HG03442 (cell line): ENCODE measurements at regions not wholly inside any gene's neighbourhood (a gene's known extent, or its start where the extent isn't known, plus 50 kb on each side); places are given as distances from the start of the nearest gene placed in this dataset.
"Not testable (repeated sequence)": the region's sequence is repeated elsewhere in the genome, so short reads cannot be mapped to it uniquely, and the experiment has no call there.

ENCODE experiments used
- ATAC-seq: cut with Tn5 transposase; IDR thresholded peaks from one replicate; pipeline ENCODE4 v1.9.1; 2021; ENCODE audit warnings: mild to moderate bottlenecking, moderate library complexity; ENCODE audit not compliant: unreplicated experiment

DNA sequence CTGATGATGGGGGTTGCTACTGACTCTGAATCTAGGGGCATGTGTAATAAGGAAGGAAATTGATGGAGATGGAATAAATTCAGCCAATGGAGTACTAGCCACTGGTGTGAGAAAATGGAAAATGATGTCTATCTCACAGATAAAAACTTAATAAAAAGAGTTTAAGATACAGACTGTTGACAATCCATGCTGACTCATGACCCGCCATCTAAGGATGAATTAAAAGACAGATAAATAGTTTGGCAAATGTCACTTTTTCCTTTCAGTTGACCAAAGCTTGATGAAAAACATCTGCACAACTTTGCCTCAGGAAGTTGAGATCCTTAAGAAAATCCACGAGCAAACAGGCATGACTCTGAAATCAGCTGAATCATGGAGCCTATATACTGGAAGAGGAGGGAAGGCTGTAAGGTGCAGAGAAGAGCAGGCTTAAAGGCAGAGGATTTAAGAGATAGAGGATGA lies 82.6 kb upstream of the BMP5 start:
- no peak for ATAC-seq

DNA sequence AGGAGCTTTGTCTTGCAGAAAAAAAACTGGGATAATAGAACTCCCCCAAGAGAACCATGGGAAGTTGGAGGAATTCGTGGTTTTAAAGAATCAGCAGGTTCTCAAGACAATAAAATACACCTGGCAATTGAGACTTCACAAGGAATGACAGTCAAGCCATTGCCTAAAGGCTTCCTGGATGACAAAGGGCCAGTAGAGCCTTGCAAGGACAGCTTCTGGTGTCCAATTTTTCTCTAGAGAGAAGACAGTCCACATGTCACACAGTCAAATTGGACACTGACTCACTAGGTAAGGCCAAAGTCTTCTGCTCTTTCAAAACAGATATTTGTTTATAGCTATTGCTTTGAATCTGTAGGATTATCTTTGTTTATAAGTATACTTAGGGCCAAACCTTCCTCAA lies 80.3 kb upstream of the BMP5 start:
- no peak for ATAC-seq

DNA sequence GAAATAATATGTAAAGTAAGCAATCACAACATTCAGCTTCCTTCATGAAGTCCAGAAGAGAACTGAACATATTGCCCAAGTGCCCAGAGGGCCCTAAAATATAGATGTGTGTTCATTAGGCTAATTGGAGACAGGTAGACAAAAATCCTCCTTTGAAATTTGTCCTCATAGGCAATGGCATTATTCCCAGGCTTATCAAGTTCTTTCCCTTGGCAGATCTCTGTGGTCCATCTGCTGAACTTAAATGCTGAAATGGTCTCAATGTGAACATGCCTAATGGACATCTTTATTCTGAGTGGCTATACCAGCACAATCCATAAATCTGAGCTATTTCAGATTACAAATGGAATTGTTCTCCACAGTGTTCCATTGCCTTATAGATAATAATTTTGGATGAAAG lies 79.0 kb upstream of the BMP5 start:
- ATAC-seq, result no peak

GRCh38 chr6:55953335-55953734 lies 77.9 kb upstream of the BMP5 start:
- ATAC-seq, result no peak

- no peak for ATAC-seq
Observed at GRCh38 chr6:55950071-55950814, 74.9 kb upstream of the BMP5 start.

- no peak for ATAC-seq
Observed at GRCh38 chr6:55943329-55943728, 67.9 kb upstream of the BMP5 start.

GRCh38 chr6:55941702-55942101 lies 66.3 kb upstream of the BMP5 start:
- no peak for ATAC-seq

DNA sequence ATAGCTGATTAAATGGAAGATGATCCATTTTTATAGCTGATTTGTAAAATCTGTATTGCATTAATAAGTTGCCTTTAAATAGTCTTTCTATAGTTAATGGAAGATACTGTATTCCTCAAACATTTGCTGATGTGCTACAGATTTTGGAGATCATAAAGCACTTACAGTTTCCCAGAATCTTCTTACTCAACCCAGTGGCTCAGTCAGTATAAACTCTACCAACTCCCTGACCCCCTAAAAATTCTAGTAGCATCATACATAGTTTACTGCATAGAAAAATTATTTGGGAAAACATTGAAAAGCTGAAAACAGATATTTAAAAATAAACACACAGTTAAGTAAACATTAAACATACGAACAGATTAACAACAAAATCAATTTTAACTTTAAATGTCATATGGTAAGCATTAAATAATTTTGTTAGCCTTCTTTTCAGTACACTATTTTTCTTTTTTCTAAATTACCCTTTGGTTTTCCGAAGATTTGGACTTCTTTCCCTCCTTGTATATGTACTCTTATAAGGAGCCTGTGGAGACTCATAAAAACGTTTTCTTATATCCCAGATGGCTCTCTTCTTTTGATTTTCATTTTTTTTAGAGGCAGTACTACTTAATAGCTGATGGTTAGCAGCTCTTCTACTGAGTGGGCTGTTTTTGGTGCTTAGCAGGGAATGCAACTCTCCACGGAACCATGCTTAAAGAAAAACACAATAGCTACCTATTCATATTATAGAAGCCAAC lies 62.7 kb upstream of the BMP5 start:
- no peak for ATAC-seq

- ATAC-seq, result no peak
Observed at GRCh38 chr6:55937261-55937947, 62.0 kb upstream of the BMP5 start.

- ATAC-seq, result no peak
Observed at GRCh38 chr6:55931101-55931500, 55.7 kb upstream of the BMP5 start.

DNA sequence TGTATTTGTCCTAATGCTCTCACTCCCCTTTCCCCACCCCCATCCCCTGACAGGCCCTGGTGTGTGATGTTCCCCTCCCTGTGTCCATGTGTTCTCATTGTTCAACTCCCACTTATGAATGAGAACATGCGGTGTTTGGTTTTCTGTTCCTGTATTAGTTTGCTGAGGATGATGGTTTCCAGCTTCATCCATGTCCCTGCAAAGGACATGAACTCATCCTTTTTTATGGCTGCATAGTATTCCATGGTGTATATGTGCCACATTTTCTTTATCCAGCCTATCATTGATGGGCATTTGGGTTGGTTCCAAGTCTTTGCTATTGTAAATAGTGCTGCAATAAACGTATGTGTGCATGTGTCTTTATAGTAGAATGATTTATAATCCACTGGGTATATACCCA lies 52.3 kb upstream of the BMP5 start:
- ATAC-seq, result not testable (repeated sequence)

DNA sequence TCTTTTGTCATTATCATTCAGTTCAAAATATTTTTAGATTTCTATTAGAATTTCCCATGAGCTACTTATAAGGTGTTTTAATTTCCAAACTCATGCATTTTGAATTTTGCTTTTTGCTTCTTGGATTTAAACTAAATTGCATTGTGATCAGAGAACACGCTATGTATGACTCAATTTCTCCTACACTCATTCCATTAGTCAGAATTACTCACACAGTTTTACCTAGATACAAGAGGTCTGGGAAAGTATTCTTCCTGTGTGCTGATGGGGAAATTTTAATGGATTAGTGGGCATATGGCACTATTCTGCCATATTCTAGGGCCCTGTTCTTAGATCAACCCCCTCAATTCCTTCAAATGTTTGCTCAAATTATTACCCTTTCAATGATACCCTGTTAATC lies 49.9 kb upstream of the BMP5 start:
- ATAC-seq, result no peak
